ENCODE measurements at regions not wholly inside any gene's neighbourhood (a gene's known extent, or its start where the extent isn't known, plus 50 kb on each side); places are given as distances from the start of the nearest gene placed in this dataset.
"Not testable (repeated sequence)": the region's sequence is repeated elsewhere in the genome, so short reads cannot be mapped to it uniquely, and the experiment has no call there.

- in situ Hi-C loops (cut with MboI; ENCODE audit: low pct_unique_long_range_greater_than_20kb, low sequenced_read_pairs, unreplicated experiment), result no loop called here
- no peak for TF ChIP-seq CTCF (IDR thresholded peaks at IDR 0.05; ENCODE audit: extremely low read depth, insufficient read depth, missing control alignments)
- DNase-seq (ENCODE audit: low spot score), result no peak
Measured at GRCh38 chr4:97300561-97300960, 842.7 kb downstream of the STPG2 start.

- in situ Hi-C loops (cut with MboI; ENCODE audit: low pct_unique_long_range_greater_than_20kb, low sequenced_read_pairs, unreplicated experiment), result no loop called here
- no peak for DNase-seq (ENCODE audit: low spot score)
- TF ChIP-seq CTCF (IDR thresholded peaks at IDR 0.05; ENCODE audit: extremely low read depth, insufficient read depth, missing control alignments), result no peak
Measured at GRCh38 chr4:97305351-97305750, 837.9 kb downstream of the STPG2 start.

GRCh38 chr4:97309121-97309520, 834.2 kb downstream of the STPG2 start:
- no peak for DNase-seq (ENCODE audit: low spot score)
- no peak for TF ChIP-seq CTCF (IDR thresholded peaks at IDR 0.05; ENCODE audit: extremely low read depth, insufficient read depth, missing control alignments)
- in situ Hi-C loops (cut with MboI; ENCODE audit: low pct_unique_long_range_greater_than_20kb, low sequenced_read_pairs, unreplicated experiment), result no loop called here

GRCh38 chr4:97317201-97317600, 826.1 kb downstream of the STPG2 start:
- in situ Hi-C loops (cut with MboI; ENCODE audit: low pct_unique_long_range_greater_than_20kb, low sequenced_read_pairs, unreplicated experiment), result no loop called here
- DNase-seq (ENCODE audit: low spot score), result no peak
- TF ChIP-seq CTCF (IDR thresholded peaks at IDR 0.05; ENCODE audit: extremely low read depth, insufficient read depth, missing control alignments), result no peak

- no peak for DNase-seq (ENCODE audit: low spot score)
- in situ Hi-C loops (cut with MboI; ENCODE audit: low pct_unique_long_range_greater_than_20kb, low sequenced_read_pairs, unreplicated experiment), result no loop called here
- TF ChIP-seq CTCF (IDR thresholded peaks at IDR 0.05; ENCODE audit: extremely low read depth, insufficient read depth, missing control alignments), result no peak
Measured at GRCh38 chr4:97317671-97318070, 825.6 kb downstream of the STPG2 start.

- DNase-seq (ENCODE audit: low spot score); in situ Hi-C loops (cut with MboI; ENCODE audit: low pct_unique_long_range_greater_than_20kb, low sequenced_read_pairs, unreplicated experiment): not testable (repeated sequence)
Measured at GRCh38 chr4:97325751-97326150, 817.5 kb downstream of the STPG2 start.

- no peak for DNase-seq (ENCODE audit: low spot score)
- no peak for TF ChIP-seq CTCF (IDR thresholded peaks at IDR 0.05; ENCODE audit: extremely low read depth, insufficient read depth, missing control alignments)
- in situ Hi-C loops (cut with MboI; ENCODE audit: low pct_unique_long_range_greater_than_20kb, low sequenced_read_pairs, unreplicated experiment), result no loop called here
Measured at GRCh38 chr4:97330917-97331316, 812.4 kb downstream of the STPG2 start.
